Thyroid gland (tissue), 4 donors: ENCODE measurements at regions not wholly inside any gene's neighbourhood (a gene's known extent, or its start where the extent isn't known, plus 50 kb on each side); places are given as distances from the start of the nearest gene placed in this dataset.

Experiments used
- CTCF ChIP-seq, 6 experiments: fragments of 200-600 bp in 3 of 6; fragments of 450-650 bp in 3 of 6; sonication (generic) in 3 of 6; IDR thresholded peaks; one replicate each; pipeline ENCODE4 v1.5.1; 2016 to 2019; ENCODE audit warnings: antibody characterized with exemption in 6 of 6, mild to moderate bottlenecking in 2 of 6, inconsistent platforms in 1 of 6, moderate library complexity in 1 of 6
- POLR2A ChIP-seq, 2 donors: fragments of 450-650 bp; IDR thresholded peaks; one replicate each; pipeline ENCODE4 v1.6.1; 2017; ENCODE audit warnings: antibody characterized with exemption in 2 of 2, mild to moderate bottlenecking in 2 of 2, moderate library complexity in 1 of 2

GRCh38 chr11:10373340-10373739, 68.5 kb downstream of the ADM start:
- TF ChIP-seq CTCF (IDR thresholded peaks at IDR 0.05) (no peak), POLR2A (IDR thresholded peaks at IDR 0.05) (no peak)
